GM12865 (cell line): ENCODE measurements at regions not wholly inside any gene's neighbourhood (a gene's known extent, or its start where the extent isn't known, plus 50 kb on each side); places are given as distances from the start of the nearest gene placed in this dataset.
"Not testable (repeated sequence)": the region's sequence is repeated elsewhere in the genome, so short reads cannot be mapped to it uniquely, and the experiment has no call there.

ENCODE experiments used
- DNase-seq: peaks from one replicate; pipeline ENCODE4 v3.0.0; 2010; ENCODE audit warnings: low read depth
- H3K4me3 ChIP-seq: 2 replicates; pipeline ENCODE4 v1.5.1; 2011; ENCODE audit warnings: mild to moderate bottlenecking, low read depth, low read length, control low read depth
- CTCF ChIP-seq: IDR thresholded peaks from 2 replicates; pipeline ENCODE4 v1.5.1; 2011; ENCODE audit warnings: low read length, control low read depth, low read depth, inconsistent platforms; ENCODE audit not compliant: insufficient read depth; ENCODE audit errors: missing control alignments

GRCh38 chr7:149605696-149606095 lies 108.1 kb upstream of the ZNF746 start:
- TF ChIP-seq CTCF = no peak

GRCh38 chr7:149604521-149604920 lies 106.9 kb upstream of the ZNF746 start:
- DNase-seq = no peak
- H3K4me3 ChIP-seq = no peak overlapping the region
- TF ChIP-seq CTCF = no peak

More at GRCh38 chr7:149605696-149606095, 108.1 kb upstream of the ZNF746 start:
- DNase-seq = no peak
- no peak overlapping the region for H3K4me3 ChIP-seq

GRCh38 chr7:149600669-149601330 lies 103.2 kb upstream of the ZNF746 start:
- DNase-seq = peak; percentile 92

GRCh38 chr7:149599636-149600206 lies 102.1 kb upstream of the ZNF746 start:
- TF ChIP-seq CTCF = no peak
- peak overlapping the region; percentile 45 for H3K4me3 ChIP-seq
- DNase-seq = peak; percentile 69

More at GRCh38 chr7:149600669-149601330, 103.2 kb upstream of the ZNF746 start:
- H3K4me3 ChIP-seq = peak overlapping the region; percentile 45; the same call in 1 of the 2 replicates

GRCh38 chr7:149598721-149599308 lies 101.2 kb upstream of the ZNF746 start:
- peak; percentile 51 for TF ChIP-seq CTCF
- DNase-seq = peak; percentile 65
- no peak overlapping the region for H3K4me3 ChIP-seq

- not testable (repeated sequence) for DNase-seq, H3K4me3 ChIP-seq
Observed at GRCh38 chr7:149597789-149598188, 100.2 kb upstream of the ZNF746 start.

- H3K4me3 ChIP-seq = no peak overlapping the region
- no peak for TF ChIP-seq CTCF
- no peak for DNase-seq
Observed at GRCh38 chr7:149595541-149595940, 97.9 kb upstream of the ZNF746 start.

GRCh38 chr7:149595078-149595477 lies 97.5 kb upstream of the ZNF746 start:
- no peak overlapping the region for H3K4me3 ChIP-seq
- no peak for TF ChIP-seq CTCF
- DNase-seq = no peak
